Cardiac muscle cell (in vitro differentiated cells and primary cell): ENCODE measurements at regions not wholly inside any gene's neighbourhood (a gene's known extent, or its start where the extent isn't known, plus 50 kb on each side); places are given as distances from the start of the nearest gene placed in this dataset.

Experiments used
- DNase-seq, 2 donors: peaks; one replicate each; pipeline versions ENCODE4 v3.0.0 to v3.0.0-alpha.2; 2010 to 2017; ENCODE audit warnings: low read depth in 1 of 2, low spot score in 1 of 2
- H3K27ac ChIP-seq: fragments of 200-600 bp; sonication (generic); 2 replicates; pipeline ENCODE4 v1.5.1; 2016
- H3K27me3 ChIP-seq: fragments of 200-600 bp; sonication (generic); 2 replicates; pipeline ENCODE4 v1.6.0; 2016; ENCODE audit warnings: control low read depth
- H3K36me3 ChIP-seq: fragments of 200-600 bp; sonication (generic); 2 replicates; pipeline ENCODE4 v1.5.1; 2016; ENCODE audit warnings: control low read depth
- H3K4me1 ChIP-seq: fragments of 200-600 bp; sonication (generic); 2 replicates; pipeline ENCODE4 v1.8.1; 2017; ENCODE audit warnings: low read depth, mild to moderate bottlenecking, mixed run types
- H3K4me3 ChIP-seq: fragments of 200-600 bp; sonication (generic); 2 replicates; pipeline ENCODE4 v1.5.1; 2016; ENCODE audit warnings: mild to moderate bottlenecking
- H3K9me3 ChIP-seq: fragments of 200-600 bp; sonication (generic); 2 replicates; pipeline ENCODE4 v1.5.1; 2017; ENCODE audit warnings: low read depth, mild to moderate bottlenecking, control low read depth
- TF ChIP-seq, protein P1 (sequence below): IDR thresholded peaks from 2 replicates; pipeline ENCODE4 v1.5.1; 2012; ENCODE audit warnings: low read depth, mild to moderate bottlenecking, low read length

DNA sequence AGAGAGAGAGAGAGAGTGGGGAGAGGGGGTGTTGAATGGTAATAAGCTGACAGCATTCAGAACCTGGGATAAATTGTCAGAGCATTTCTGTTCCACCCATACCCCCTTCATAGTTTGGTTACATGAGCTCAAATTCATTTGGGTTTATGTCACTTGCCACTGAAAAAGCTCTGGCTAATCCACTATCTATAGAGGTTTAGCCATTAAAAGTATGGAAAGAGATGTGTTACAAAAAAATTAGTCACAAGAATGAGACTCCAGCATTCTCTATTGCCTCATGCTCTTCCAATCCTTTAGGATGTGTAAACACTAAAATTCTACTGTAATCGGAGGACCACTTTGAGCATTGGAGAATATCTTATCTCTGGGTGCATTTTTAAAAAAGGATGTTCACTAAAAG, 297.6 kb upstream of the TCF21 start:
- H3K36me3 ChIP-seq, result no peaks in the 10 kb centered on the region
- no peaks in the 10 kb centered on the region for H3K4me1 ChIP-seq
- no peaks in the 10 kb centered on the region for H3K27me3 ChIP-seq
- TF ChIP-seq, protein P1, sequence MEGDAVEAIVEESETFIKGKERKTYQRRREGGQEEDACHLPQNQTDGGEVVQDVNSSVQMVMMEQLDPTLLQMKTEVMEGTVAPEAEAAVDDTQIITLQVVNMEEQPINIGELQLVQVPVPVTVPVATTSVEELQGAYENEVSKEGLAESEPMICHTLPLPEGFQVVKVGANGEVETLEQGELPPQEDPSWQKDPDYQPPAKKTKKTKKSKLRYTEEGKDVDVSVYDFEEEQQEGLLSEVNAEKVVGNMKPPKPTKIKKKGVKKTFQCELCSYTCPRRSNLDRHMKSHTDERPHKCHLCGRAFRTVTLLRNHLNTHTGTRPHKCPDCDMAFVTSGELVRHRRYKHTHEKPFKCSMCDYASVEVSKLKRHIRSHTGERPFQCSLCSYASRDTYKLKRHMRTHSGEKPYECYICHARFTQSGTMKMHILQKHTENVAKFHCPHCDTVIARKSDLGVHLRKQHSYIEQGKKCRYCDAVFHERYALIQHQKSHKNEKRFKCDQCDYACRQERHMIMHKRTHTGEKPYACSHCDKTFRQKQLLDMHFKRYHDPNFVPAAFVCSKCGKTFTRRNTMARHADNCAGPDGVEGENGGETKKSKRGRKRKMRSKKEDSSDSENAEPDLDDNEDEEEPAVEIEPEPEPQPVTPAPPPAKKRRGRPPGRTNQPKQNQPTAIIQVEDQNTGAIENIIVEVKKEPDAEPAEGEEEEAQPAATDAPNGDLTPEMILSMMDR, result no peak
- H3K9me3 ChIP-seq, result no peaks in the 10 kb centered on the region
- H3K4me3 ChIP-seq, result no peak overlapping the region
- DNase-seq, result no peak
- no peak overlapping the region for H3K27ac ChIP-seq

DNA sequence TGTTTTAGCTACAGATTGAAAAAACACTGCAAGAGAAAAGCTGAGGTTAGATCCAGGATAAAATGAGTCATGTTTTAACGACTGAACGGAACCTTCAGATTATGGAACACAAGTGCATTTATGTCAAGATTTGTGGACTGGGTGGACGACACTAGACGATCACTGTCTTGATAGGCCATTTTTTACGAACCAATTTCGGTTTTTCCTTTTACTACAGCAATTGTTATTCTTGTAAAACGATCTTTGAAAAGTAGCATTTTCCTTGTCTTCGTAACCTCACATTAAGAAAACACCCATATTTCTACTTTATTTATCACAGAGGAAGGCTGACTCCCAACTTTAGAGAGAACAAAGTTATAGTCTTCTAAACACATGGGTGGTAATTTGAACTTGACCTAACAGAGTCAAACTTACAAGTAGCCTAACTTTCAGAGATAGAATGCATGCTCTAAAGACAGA, 294.2 kb upstream of the TCF21 start:
- no peak for DNase-seq
- H3K27ac ChIP-seq, result no peak overlapping the region
- H3K4me1 ChIP-seq, result no peaks in the 10 kb centered on the region
- H3K4me3 ChIP-seq, result no peak overlapping the region
- TF ChIP-seq, protein P1, result no peak
- no peaks in the 10 kb centered on the region for H3K9me3 ChIP-seq
- no peaks in the 10 kb centered on the region for H3K27me3 ChIP-seq
- no peaks in the 10 kb centered on the region for H3K36me3 ChIP-seq

DNA sequence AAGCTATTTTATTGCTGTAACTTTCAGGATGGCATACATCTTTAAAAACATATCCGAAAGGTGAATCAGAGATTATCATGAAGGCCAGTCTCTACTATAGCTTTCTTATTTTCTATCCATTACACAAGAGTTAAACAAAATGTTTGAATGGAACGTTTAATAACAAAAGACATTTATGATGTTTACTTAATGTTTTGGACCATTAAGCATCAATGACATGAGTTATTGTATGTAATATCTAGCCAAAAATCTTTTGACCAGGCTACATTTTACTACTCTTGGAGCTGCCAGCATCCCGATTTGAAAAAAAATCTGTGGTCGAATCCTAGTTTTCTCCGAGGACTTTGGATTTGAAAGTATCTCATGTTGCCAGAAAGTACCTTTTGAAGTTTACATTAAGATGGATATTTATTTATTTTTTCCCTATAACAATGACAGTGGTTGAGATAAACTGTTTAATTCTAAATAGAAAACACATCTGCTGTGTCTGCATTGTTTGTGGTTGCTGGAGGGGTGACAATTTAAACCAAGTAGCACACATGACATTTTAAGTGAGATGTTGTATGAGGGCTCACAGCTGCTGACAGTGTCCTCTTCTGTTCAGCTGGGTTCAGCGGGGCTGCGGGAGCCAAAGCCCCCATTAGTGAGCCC, 293.7 kb upstream of the TCF21 start:
- Histone ChIP-seq H3K27ac (no peak overlapping the region), H3K9me3 (no peaks in the 10 kb centered on the region), H3K4me1 (no peaks in the 10 kb centered on the region), H3K4me3 (no peak overlapping the region), H3K36me3 (no peaks in the 10 kb centered on the region), H3K27me3 (no peaks in the 10 kb centered on the region)
- TF ChIP-seq, protein P1, result no peak
- no peak for DNase-seq

DNA sequence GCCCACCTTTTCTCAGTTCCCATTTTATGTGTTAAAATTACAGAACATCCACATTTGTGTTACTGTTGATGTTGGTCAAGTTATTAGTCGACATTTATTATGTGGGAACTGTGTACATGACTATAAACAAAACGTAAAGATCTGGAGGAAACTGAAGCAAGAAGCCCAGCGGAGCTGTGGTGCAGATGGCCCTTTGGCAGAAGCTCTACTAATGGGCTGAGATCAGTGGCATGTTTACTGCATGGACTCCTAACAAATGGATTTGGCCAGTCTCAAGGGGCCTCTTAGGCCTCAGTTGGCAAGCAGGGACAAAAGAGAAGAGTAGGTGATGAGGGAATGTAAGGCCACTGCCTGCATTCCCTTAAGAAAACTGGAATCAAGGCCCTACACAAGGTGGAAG, 282.1 kb upstream of the TCF21 start:
- Histone ChIP-seq H3K36me3 (no peaks in the 10 kb centered on the region), H3K4me1 (no peaks in the 10 kb centered on the region), H3K27ac (no peak overlapping the region), H3K27me3 (no peaks in the 10 kb centered on the region), H3K4me3 (no peak overlapping the region), H3K9me3 (no peaks in the 10 kb centered on the region)
- TF ChIP-seq, protein P1, result no peak
- no peak for DNase-seq

DNA sequence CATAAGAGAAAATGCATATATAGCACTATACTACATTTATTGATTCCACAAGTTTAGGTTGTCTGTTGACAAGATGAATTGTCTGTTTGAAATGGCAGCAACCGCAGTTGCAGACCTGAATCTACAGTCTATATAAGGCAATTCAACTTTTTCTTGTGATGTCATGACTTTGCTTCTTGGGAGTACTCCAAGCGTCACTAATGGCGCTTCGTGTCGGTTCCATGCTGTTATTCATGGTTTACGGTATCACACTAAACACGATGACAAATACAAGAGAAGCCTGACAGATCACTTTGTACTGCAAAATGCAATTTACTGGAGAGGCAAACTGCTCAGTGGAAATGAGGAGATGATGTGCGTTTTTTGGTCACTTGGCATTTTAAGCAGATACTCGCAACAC, 280.3 kb upstream of the TCF21 start:
- Histone ChIP-seq H3K4me1 (no peaks in the 10 kb centered on the region), H3K36me3 (no peaks in the 10 kb centered on the region), H3K4me3 (no peak overlapping the region), H3K27me3 (no peaks in the 10 kb centered on the region), H3K27ac (no peak overlapping the region), H3K9me3 (no peaks in the 10 kb centered on the region)
- no peak for DNase-seq
- TF ChIP-seq, protein P1, result no peak
